ENCODE measurements at regions not wholly inside any gene's neighbourhood (a gene's known extent, or its start where the extent isn't known, plus 50 kb on each side); places are given as distances from the start of the nearest gene placed in this dataset.

GRCh38 chr13:50589651-50590054 is 253.8 kb downstream of the DLEU7 start:
- peaks cover 11% of the 10 kb centered on the region for H3F3A ChIP-seq (ENCODE audit: insufficient read depth)
- H3K9ac ChIP-seq (ENCODE audit: low read length), result no peak overlapping the region
- H3K9me2 ChIP-seq (replicated peaks; ENCODE audit: insufficient read depth, low read length), result no peaks in the 10 kb centered on the region
- no peak overlapping the region for H3K27ac ChIP-seq (ENCODE audit: low read depth, low read length)
- no peak overlapping the region for H2AFZ ChIP-seq (ENCODE audit: low read depth, low read length, severe bottlenecking)
- no peak overlapping the region for H3K4me3 ChIP-seq (ENCODE audit: insufficient read depth, low read length, poor library complexity, severe bottlenecking)
- H3K79me2 ChIP-seq (ENCODE audit: insufficient read depth, low read length), result no peaks in the 10 kb centered on the region
- H3K36me3 ChIP-seq (ENCODE audit: low read length), result no peaks in the 10 kb centered on the region
- H4K20me1 ChIP-seq (ENCODE audit: low read depth, low read length), result no peaks in the 10 kb centered on the region
- no peaks in the 10 kb centered on the region for H3K27me3 ChIP-seq (ENCODE audit: low read length)
- no peak for TF ChIP-seq EZH2phosphoT487 (conservative IDR thresholded peaks at IDR 0.05; ENCODE audit: low read length)
- no peak overlapping the region for H3K4me2 ChIP-seq (ENCODE audit: low read depth, low read length, poor library complexity, severe bottlenecking)
- no peaks in the 10 kb centered on the region for H3K9me3 ChIP-seq (ENCODE audit: insufficient read depth, low read length)

GRCh38 chr13:50592412-50593155 is 250.9 kb downstream of the DLEU7 start:
- Histone ChIP-seq H3K36me3 (ENCODE audit: low read length) (no peaks in the 10 kb centered on the region), H3K9me3 (ENCODE audit: insufficient read depth, low read length) (no peaks in the 10 kb centered on the region), H3F3A (ENCODE audit: insufficient read depth) (peaks cover 27% of the 10 kb centered on the region), H4K20me1 (ENCODE audit: low read depth, low read length) (no peaks in the 10 kb centered on the region), H2AFZ (ENCODE audit: low read depth, low read length, severe bottlenecking) (no peak overlapping the region), H3K4me3 (ENCODE audit: insufficient read depth, low read length, poor library complexity, severe bottlenecking) (no peak overlapping the region), H3K27ac (ENCODE audit: low read depth, low read length) (peak overlapping the region; percentile 83), H3K4me2 (ENCODE audit: low read depth, low read length, poor library complexity, severe bottlenecking) (peak overlapping the region; percentile 91), H3K9me2 (replicated peaks; ENCODE audit: insufficient read depth, low read length) (no peaks in the 10 kb centered on the region), H3K27me3 (ENCODE audit: low read length) (no peaks in the 10 kb centered on the region), H3K79me2 (ENCODE audit: insufficient read depth, low read length) (no peaks in the 10 kb centered on the region), H3K9ac (ENCODE audit: low read length) (no peak overlapping the region)
- TF ChIP-seq CTCF (IDR thresholded peaks at IDR 0.05; ENCODE audit: insufficient read depth, low read length, poor library complexity, severe bottlenecking) (no peak), EZH2phosphoT487 (conservative IDR thresholded peaks at IDR 0.05; ENCODE audit: low read length) (no peak)

GRCh38 chr13:50593207-50593606 is 250.3 kb downstream of the DLEU7 start:
- Histone ChIP-seq H3K9ac (ENCODE audit: low read length) (0 out of 2 replicates have a peak overlapping the region, but pooled peaks have one; percentile 22), H3K79me2 (ENCODE audit: insufficient read depth, low read length) (no peaks in the 10 kb centered on the region), H3K4me3 (ENCODE audit: insufficient read depth, low read length, poor library complexity, severe bottlenecking) (peak overlapping the region; percentile 15)

More at GRCh38 chr13:50593207-50593606, 250.3 kb downstream of the DLEU7 start:
- peak overlapping the region; percentile 91 for H3K4me2 ChIP-seq (ENCODE audit: low read depth, low read length, poor library complexity, severe bottlenecking)
- H3K36me3 ChIP-seq (ENCODE audit: low read length), result no peaks in the 10 kb centered on the region
- H3K27me3 ChIP-seq (ENCODE audit: low read length), result no peaks in the 10 kb centered on the region
- TF ChIP-seq EZH2phosphoT487 (conservative IDR thresholded peaks at IDR 0.05; ENCODE audit: low read length) (no peak), CTCF (IDR thresholded peaks at IDR 0.05; ENCODE audit: insufficient read depth, low read length, poor library complexity, severe bottlenecking) (no peak)
- no peaks in the 10 kb centered on the region for H3K9me2 ChIP-seq (replicated peaks; ENCODE audit: insufficient read depth, low read length)
- no peak overlapping the region for H2AFZ ChIP-seq (ENCODE audit: low read depth, low read length, severe bottlenecking)
- peak overlapping the region; percentile 83 for H3K27ac ChIP-seq (ENCODE audit: low read depth, low read length)
- H4K20me1 ChIP-seq (ENCODE audit: low read depth, low read length), result no peaks in the 10 kb centered on the region
- no peaks in the 10 kb centered on the region for H3K9me3 ChIP-seq (ENCODE audit: insufficient read depth, low read length)
- peaks cover 28% of the 10 kb centered on the region for H3F3A ChIP-seq (ENCODE audit: insufficient read depth)

All from SU-DHL-6 (cell line).